Mammary epithelial cell (primary cell): ENCODE measurements at regions not wholly inside any gene's neighbourhood (a gene's known extent, or its start where the extent isn't known, plus 50 kb on each side); places are given as distances from the start of the nearest gene placed in this dataset.
"Not testable (repeated sequence)": the region's sequence is repeated elsewhere in the genome, so short reads cannot be mapped to it uniquely, and the experiment has no call there.

Source experiments
- CTCF ChIP-seq, 2 donors: IDR thresholded peaks in 1 of 2; conservative IDR thresholded peaks in 1 of 2; 2 replicates each; pipeline ENCODE4 v1.5.1; 2011 to 2012; ENCODE audit warnings: inconsistent platforms in 2 of 2, low read length in 2 of 2, mild to moderate bottlenecking in 2 of 2, control low read depth in 1 of 2, low read depth in 1 of 2; ENCODE audit not compliant: insufficient read depth in 1 of 2; ENCODE audit errors: extremely low read depth in 1 of 2
- EZH2 ChIP-seq: IDR thresholded peaks from 2 replicates; pipeline ENCODE4 v1.6.1; 2012; ENCODE audit warnings: low read length, inconsistent platforms, borderline replicate concordance

GRCh38 chr3:81829272-81829671 lies 67.8 kb upstream of the GBE1 start:
- not testable (repeated sequence) for TF ChIP-seq CTCF (conservative IDR thresholded peaks at IDR 0.05 in 1 of 2, IDR thresholded peaks at IDR 0.05 in 1 of 2; ENCODE audit: extremely low read depth in 1 of 2, insufficient read depth in 1 of 2, low read depth in 1 of 2, low read length in 2 of 2); EZH2
